ENCODE measurements at regions not wholly inside any gene's neighbourhood (a gene's known extent, or its start where the extent isn't known, plus 50 kb on each side); places are given as distances from the start of the nearest gene placed in this dataset.

DNA sequence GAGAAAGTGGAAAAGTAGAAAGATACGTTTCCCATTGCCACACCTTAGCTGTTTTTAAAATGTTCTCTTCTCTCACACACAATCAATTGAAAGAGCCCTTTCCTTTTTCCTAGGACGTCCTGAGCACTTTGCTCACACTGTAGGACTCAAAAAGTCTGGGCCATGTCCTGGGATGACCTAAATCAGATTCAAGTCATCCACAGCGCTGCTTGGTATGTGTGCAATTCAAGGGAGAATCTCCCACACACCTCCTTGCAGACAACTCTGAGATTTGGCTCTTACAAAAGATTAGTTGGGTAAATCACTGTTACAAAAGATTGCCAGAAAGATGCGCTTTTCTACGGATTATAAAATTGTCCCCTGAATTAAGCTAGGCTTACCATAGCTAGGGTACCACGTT lies 130.1 kb downstream of the RNASET2 start:
- Mint-ChIP-seq H3K36me3 (ENCODE audit: insufficient read depth in 1 of 3, low read depth in 3 of 3) (no peaks in the 10 kb centered on the region), H3K9me3 (no peaks in the 10 kb centered on the region), H3K27ac (no peak overlapping the region), H3K27me3 (ENCODE audit: low read depth) (no peaks in the 10 kb centered on the region), H3K4me3 (no peak overlapping the region), H3K4me1 (peaks cover 3% of the 10 kb centered on the region in 2 experiments; a peak in 2 of 4 replicates)
- TF ChIP-seq, protein P1, sequence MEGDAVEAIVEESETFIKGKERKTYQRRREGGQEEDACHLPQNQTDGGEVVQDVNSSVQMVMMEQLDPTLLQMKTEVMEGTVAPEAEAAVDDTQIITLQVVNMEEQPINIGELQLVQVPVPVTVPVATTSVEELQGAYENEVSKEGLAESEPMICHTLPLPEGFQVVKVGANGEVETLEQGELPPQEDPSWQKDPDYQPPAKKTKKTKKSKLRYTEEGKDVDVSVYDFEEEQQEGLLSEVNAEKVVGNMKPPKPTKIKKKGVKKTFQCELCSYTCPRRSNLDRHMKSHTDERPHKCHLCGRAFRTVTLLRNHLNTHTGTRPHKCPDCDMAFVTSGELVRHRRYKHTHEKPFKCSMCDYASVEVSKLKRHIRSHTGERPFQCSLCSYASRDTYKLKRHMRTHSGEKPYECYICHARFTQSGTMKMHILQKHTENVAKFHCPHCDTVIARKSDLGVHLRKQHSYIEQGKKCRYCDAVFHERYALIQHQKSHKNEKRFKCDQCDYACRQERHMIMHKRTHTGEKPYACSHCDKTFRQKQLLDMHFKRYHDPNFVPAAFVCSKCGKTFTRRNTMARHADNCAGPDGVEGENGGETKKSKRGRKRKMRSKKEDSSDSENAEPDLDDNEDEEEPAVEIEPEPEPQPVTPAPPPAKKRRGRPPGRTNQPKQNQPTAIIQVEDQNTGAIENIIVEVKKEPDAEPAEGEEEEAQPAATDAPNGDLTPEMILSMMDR (conservative IDR thresholded peaks at IDR 0.05) = no peak
- no peak overlapping the region for H2BK20ac ChIP-seq (ENCODE audit: low read depth, low read length, poor library complexity, severe bottlenecking)
- WGBS (ENCODE audit: extremely low coverage, insufficient read length, low lambda C conversion rate) = no CpG with 5 or more reads among the region's 6 CpGs
- no peak overlapping the region for H3T11ph ChIP-seq (ENCODE audit: low read length)
- H3K27ac ChIP-seq (ENCODE audit: insufficient read length, low read depth, low read length) = no peak overlapping the region
- no peaks in the 10 kb centered on the region for H3K27me3 ChIP-seq (ENCODE audit: insufficient read depth, low read length)
- no peak overlapping the region for H2AK5ac ChIP-seq (ENCODE audit: insufficient read length, low read length)
- no peak overlapping the region for H3K18ac ChIP-seq (ENCODE audit: insufficient read length, low read depth, low read length)
- H4K8ac ChIP-seq (replicated peaks; ENCODE audit: insufficient read length, low read depth, low read length) = no peak overlapping the region
- H2BK12ac ChIP-seq (ENCODE audit: insufficient read length, low read depth, low read length) = no peak overlapping the region
- H2BK15ac ChIP-seq (ENCODE audit: low read depth, low read length) = no peak overlapping the region
- H3K56ac ChIP-seq (ENCODE audit: insufficient read length, low read depth, low read length) = no peak overlapping the region
- H3K9ac ChIP-seq (ENCODE audit: extremely low read depth, insufficient read length, low read length) = no peak overlapping the region
- no peaks in the 10 kb centered on the region for H4K20me1 ChIP-seq (ENCODE audit: control insufficient read depth, insufficient read depth, insufficient read length)
- no peak overlapping the region for H3K23ac ChIP-seq (ENCODE audit: insufficient read length, low read depth, low read length)
- no peak overlapping the region for H3K14ac ChIP-seq (ENCODE audit: insufficient read depth, low read length)
- no peaks in the 10 kb centered on the region for H3K79me1 ChIP-seq (ENCODE audit: insufficient read depth, low read depth, low read length, poor library complexity, severe bottlenecking)
- H3K23me2 ChIP-seq (ENCODE audit: insufficient read length, low read depth, low read length, poor library complexity, severe bottlenecking) = no peaks in the 10 kb centered on the region
- no peak overlapping the region for H4K91ac ChIP-seq (ENCODE audit: insufficient read length, low read depth, low read length)
- no peak overlapping the region for H2AFZ ChIP-seq (ENCODE audit: low read length)
- no peaks in the 10 kb centered on the region for H3K9me3 ChIP-seq (ENCODE audit: control insufficient read depth, low read depth, low read length)
- no peak overlapping the region for H2BK120ac ChIP-seq (ENCODE audit: low read depth, low read length, poor library complexity, severe bottlenecking)
- H3K4ac ChIP-seq (ENCODE audit: low read depth, low read length) = no peak overlapping the region
- no peak overlapping the region for H2BK5ac ChIP-seq (ENCODE audit: insufficient read length, low read length)
- H3K79me2 ChIP-seq (ENCODE audit: insufficient read depth, low read length) = no peaks in the 10 kb centered on the region
- no peak overlapping the region for H4K5ac ChIP-seq (ENCODE audit: insufficient read length, low read depth, low read length)
- no peaks in the 10 kb centered on the region for H3K4me1 ChIP-seq (ENCODE audit: insufficient read depth, low read length)
- no peak for DNase-seq
- H3K4me2 ChIP-seq (ENCODE audit: insufficient read depth, insufficient read length, low read length) = no peak overlapping the region

Measured in H9 (cell line).